DOHH2 (cell line): ENCODE measurements at regions not wholly inside any gene's neighbourhood (a gene's known extent, or its start where the extent isn't known, plus 50 kb on each side); places are given as distances from the start of the nearest gene placed in this dataset.

ENCODE experiments used
- H3F3A ChIP-seq: fragments of 200-600 bp; sonication (generic), shearing (Covaris generic); 2 replicates; pipeline ENCODE4 v1.6.0; 2016; ENCODE audit warnings: antibody characterized with exemption, mild to moderate bottlenecking; ENCODE audit not compliant: control insufficient read depth, insufficient read depth
- H3K27ac ChIP-seq: fragments of 200-600 bp; sonication (generic); 2 replicates; pipeline ENCODE4 v1.5.1; 2014; ENCODE audit warnings: low read depth, mild to moderate bottlenecking, low read length, moderate library complexity
- H3K27me3 ChIP-seq: fragments of 200-600 bp; sonication (generic); 2 replicates; pipeline ENCODE4 v1.6.1; 2014; ENCODE audit warnings: mild to moderate bottlenecking, low read length, mixed read lengths; ENCODE audit not compliant: control insufficient read depth
- H3K36me3 ChIP-seq: fragments of 200-600 bp; sonication (generic); 2 replicates; pipeline ENCODE4 v1.6.1; 2014; ENCODE audit warnings: mild to moderate bottlenecking, low read length, moderate library complexity, mixed read lengths; ENCODE audit not compliant: control insufficient read depth
- H3K4me1 ChIP-seq: fragments of 200-600 bp; sonication (generic); 2 replicates; pipeline ENCODE4 v1.6.1; 2014; ENCODE audit warnings: mild to moderate bottlenecking, low read length, mixed read lengths; ENCODE audit not compliant: control insufficient read depth
- H3K4me2 ChIP-seq: fragments of 200-600 bp; sonication (generic); 2 replicates; pipeline ENCODE4 v1.6.0; 2014; ENCODE audit warnings: mild to moderate bottlenecking, low read length, moderate library complexity
- H3K4me3 ChIP-seq: fragments of 200-600 bp; sonication (generic); 2 replicates; pipeline ENCODE4 v1.5.1; 2014; ENCODE audit warnings: mild to moderate bottlenecking, low read length, mixed read lengths
- H3K79me2 ChIP-seq: fragments of 200-600 bp; sonication (generic); 2 replicates; pipeline ENCODE4 v1.6.1; 2014; ENCODE audit warnings: mild to moderate bottlenecking, low read length, mixed read lengths; ENCODE audit not compliant: control insufficient read depth
- H3K9me2 ChIP-seq: fragments of 200-600 bp; sonication (generic); replicated peaks from 2 replicates; pipeline ENCODE4 v1.6.1; 2014; ENCODE audit warnings: mild to moderate bottlenecking, low read length, mixed read lengths; ENCODE audit not compliant: control insufficient read depth
- H3K9me3 ChIP-seq: fragments of 200-600 bp; sonication (generic); 2 replicates; pipeline ENCODE4 v1.6.1; 2014; ENCODE audit warnings: antibody characterized with exemption, low read length, mixed read lengths; ENCODE audit not compliant: control insufficient read depth, insufficient read depth
- H4K20me1 ChIP-seq: fragments of 200-600 bp; sonication (generic); 2 replicates; pipeline ENCODE4 v1.6.0; 2014; ENCODE audit warnings: low read depth, mild to moderate bottlenecking, antibody characterized with exemption, low read length, moderate library complexity; ENCODE audit not compliant: control insufficient read depth, insufficient read depth
- CTCF ChIP-seq: fragments of 200-600 bp; sonication (generic); IDR thresholded peaks from one replicate; pipeline ENCODE4 v1.5.1; 2014; ENCODE audit warnings: antibody characterized with exemption, mild to moderate bottlenecking, low read depth, low read length; ENCODE audit not compliant: poor library complexity, severe bottlenecking
- EZH2phosphoT487 ChIP-seq: fragments of 200-600 bp; sonication (generic); IDR thresholded peaks from 2 replicates; pipeline ENCODE4 v1.6.1; 2017; ENCODE audit warnings: borderline replicate concordance, mild to moderate bottlenecking, antibody characterized with exemption, low read length, moderate library complexity, mixed read lengths

DNA sequence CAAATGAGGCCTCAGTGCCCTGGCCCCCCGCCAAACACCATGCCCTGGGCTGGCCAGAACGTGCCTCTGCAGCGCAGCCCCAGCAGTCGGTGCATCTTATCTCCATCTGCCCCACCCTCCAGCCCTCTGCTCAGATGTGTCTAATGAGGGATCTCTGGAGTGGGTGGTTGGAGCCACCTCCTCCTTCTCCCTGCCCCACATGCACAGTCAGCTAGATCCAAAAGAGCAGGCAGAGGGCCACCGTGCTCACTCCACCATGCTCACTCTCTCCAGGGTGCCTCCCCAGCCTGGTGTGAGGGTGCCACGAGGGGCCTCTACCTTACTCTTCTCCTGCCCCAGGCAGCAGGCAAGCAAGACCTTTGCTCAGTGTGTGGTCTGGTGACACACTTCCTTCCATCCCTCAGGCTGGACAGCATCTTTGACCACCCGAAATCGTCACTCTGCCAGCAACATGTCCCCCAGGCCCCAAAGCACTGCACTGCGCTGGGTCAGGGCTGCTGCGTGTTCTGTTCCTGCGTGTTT lies 266.1 kb upstream of the HDAC4 start:
- TF ChIP-seq CTCF = no peak
- TF ChIP-seq EZH2phosphoT487 = no peak
- H3K4me3 ChIP-seq = no peak overlapping the region
- H3K27me3 ChIP-seq = no peaks in the 10 kb centered on the region
- H3K9me3 ChIP-seq = no peaks in the 10 kb centered on the region
- H3K79me2 ChIP-seq = no peaks in the 10 kb centered on the region
- H4K20me1 ChIP-seq = no peaks in the 10 kb centered on the region
- no peak overlapping the region for H3K27ac ChIP-seq
- no peak overlapping the region for H3K4me2 ChIP-seq
- no peaks in the 10 kb centered on the region for H3K36me3 ChIP-seq
- no peaks in the 10 kb centered on the region for H3K9me2 ChIP-seq
- H3K4me1 ChIP-seq = no peaks in the 10 kb centered on the region
- no peaks in the 10 kb centered on the region for H3F3A ChIP-seq

GRCh38 chr2:239666053-239666854 lies 265.4 kb upstream of the HDAC4 start:
- H3F3A ChIP-seq = no peaks in the 10 kb centered on the region
- H4K20me1 ChIP-seq = no peaks in the 10 kb centered on the region
- TF ChIP-seq EZH2phosphoT487 = no peak
- TF ChIP-seq CTCF = no peak
- no peak overlapping the region for H3K4me3 ChIP-seq
- H3K79me2 ChIP-seq = no peaks in the 10 kb centered on the region
- H3K4me1 ChIP-seq = no peaks in the 10 kb centered on the region
- H3K36me3 ChIP-seq = no peaks in the 10 kb centered on the region
- H3K9me2 ChIP-seq = no peaks in the 10 kb centered on the region
- H3K4me2 ChIP-seq = no peak overlapping the region
- no peaks in the 10 kb centered on the region for H3K27me3 ChIP-seq
- no peaks in the 10 kb centered on the region for H3K9me3 ChIP-seq
- H3K27ac ChIP-seq = no peak overlapping the region

DNA sequence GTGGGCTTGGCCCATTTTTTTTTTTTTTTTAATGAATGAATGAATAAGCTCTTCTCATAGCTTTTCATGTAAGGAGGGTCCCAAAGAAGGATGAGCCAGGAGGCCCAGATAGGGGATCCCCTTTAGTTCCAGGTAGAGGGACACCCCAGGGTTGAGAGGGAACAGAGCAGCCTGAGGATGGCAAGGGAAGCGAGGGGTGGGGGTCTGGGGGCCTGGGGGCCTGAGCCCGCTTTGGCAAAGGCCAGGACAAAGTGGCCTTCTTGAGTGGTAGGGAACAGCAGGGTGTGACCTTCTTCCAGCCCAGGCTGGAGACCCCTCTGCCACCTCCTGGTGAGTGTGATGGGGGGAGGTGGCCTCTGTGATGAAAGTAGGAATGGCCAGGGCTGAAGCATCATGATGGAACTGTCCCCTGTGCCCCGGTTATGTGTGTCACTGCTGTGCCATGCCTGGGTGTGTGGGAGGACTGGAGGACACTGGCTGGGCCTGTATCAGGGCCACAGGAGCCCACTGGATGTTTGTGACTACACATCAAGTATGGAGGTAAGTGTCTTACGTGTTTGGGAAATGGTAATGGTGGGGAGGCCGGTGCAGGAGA lies 263.5 kb upstream of the HDAC4 start:
- no peaks in the 10 kb centered on the region for H3K9me3 ChIP-seq
- no peak for TF ChIP-seq CTCF
- no peak for TF ChIP-seq EZH2phosphoT487
- H3K79me2 ChIP-seq = no peaks in the 10 kb centered on the region
- H3K27ac ChIP-seq = no peak overlapping the region
- no peaks in the 10 kb centered on the region for H3K4me1 ChIP-seq
- H3K27me3 ChIP-seq = no peaks in the 10 kb centered on the region
- no peaks in the 10 kb centered on the region for H3F3A ChIP-seq
- no peaks in the 10 kb centered on the region for H4K20me1 ChIP-seq
- H3K36me3 ChIP-seq = no peaks in the 10 kb centered on the region
- no peak overlapping the region for H3K4me3 ChIP-seq
- H3K4me2 ChIP-seq = no peak overlapping the region
- no peaks in the 10 kb centered on the region for H3K9me2 ChIP-seq
